GM20000 (cell line): ENCODE measurements at regions not wholly inside any gene's neighbourhood (a gene's known extent, or its start where the extent isn't known, plus 50 kb on each side); places are given as distances from the start of the nearest gene placed in this dataset.

Experiments
- DNase-seq: peaks from one replicate; pipeline ENCODE4 v3.0.0; 2012; ENCODE audit warnings: low spot score
- TF ChIP-seq, protein P1 (sequence below): IDR thresholded peaks from 2 replicates; pipeline ENCODE4 v1.5.1; 2012; ENCODE audit warnings: mild to moderate bottlenecking, control low read depth; ENCODE audit errors: extremely low read depth, missing control alignments

DNA sequence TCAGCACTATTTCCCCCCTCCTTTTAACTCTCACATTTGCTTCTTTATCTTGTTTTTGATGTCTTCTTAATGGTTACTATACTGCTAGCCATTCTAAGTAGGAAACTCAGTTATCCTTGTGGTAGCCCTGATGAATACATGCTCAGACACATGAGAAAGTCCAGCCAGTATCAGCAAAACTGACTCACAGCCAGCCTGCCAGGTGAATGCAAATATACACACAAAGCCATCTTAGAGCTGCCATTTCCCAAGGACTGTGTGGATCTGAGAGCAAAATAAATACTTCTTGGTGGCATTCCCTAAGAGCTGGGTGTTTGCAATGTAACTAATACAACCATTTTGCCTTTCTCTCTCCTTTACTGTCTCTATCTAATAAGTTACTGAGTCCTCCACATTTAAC lies 455.2 kb downstream of the CCER1 start:
- TF ChIP-seq, protein P1, sequence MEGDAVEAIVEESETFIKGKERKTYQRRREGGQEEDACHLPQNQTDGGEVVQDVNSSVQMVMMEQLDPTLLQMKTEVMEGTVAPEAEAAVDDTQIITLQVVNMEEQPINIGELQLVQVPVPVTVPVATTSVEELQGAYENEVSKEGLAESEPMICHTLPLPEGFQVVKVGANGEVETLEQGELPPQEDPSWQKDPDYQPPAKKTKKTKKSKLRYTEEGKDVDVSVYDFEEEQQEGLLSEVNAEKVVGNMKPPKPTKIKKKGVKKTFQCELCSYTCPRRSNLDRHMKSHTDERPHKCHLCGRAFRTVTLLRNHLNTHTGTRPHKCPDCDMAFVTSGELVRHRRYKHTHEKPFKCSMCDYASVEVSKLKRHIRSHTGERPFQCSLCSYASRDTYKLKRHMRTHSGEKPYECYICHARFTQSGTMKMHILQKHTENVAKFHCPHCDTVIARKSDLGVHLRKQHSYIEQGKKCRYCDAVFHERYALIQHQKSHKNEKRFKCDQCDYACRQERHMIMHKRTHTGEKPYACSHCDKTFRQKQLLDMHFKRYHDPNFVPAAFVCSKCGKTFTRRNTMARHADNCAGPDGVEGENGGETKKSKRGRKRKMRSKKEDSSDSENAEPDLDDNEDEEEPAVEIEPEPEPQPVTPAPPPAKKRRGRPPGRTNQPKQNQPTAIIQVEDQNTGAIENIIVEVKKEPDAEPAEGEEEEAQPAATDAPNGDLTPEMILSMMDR = no peak
- no peak for DNase-seq

DNA sequence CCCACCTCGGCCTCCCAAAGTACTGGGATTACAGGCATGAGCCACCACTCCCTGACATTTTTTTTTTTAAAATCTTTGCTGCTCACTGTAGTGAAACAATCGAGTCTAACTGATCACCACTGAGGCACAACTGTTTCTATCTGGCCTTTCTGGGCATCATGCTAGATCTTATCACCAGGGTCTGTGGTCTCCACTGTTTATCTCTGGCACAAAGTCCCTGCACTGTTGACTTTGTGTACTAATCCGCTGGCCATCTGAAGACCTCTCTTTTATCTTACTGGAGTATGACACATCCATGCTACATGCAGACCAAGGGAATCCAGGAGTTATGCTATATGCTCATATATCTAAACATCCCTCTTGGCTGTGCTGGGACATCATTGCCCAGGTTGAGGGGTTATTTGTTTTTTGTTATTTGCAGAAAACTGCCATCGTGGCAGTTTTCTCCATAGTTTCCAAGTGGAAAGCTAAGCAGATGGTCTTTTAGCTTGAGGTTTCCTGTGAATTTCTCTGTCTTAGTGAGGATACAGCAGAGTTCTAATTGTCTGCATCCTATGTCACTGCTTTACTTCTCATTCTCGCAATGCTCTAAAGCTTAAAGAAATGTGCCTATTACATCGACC lies 456.9 kb downstream of the CCER1 start:
- no peak for DNase-seq
- TF ChIP-seq, protein P1 = no peak

DNA sequence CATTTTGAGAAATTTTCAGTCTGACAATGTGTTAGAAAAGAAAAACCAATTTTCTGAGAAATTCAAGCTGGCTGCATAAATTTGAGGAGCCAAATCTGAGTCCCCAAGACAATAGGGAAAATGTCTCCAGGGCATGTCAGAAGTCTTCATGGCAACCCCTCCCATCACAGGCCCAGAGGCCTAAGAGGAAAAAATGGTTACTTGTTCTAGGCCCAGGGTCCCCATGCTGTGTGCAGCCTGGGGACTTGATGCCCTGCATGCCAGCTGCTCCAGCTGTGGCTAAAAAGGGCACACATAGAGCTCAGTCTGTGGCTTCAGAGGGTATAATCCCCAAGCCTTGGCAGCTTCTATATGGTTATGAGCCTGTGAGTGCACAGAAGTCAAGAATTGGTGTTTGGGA lies 464.6 kb downstream of the CCER1 start:
- TF ChIP-seq, protein P1 = no peak

GRCh38 chr12:90489141-90489540 lies 465.8 kb downstream of the CCER1 start:
- TF ChIP-seq, protein P1 = no peak
- DNase-seq = no peak

More for the DNA sequence above, 464.6 kb downstream of the CCER1 start:
- DNase-seq = no peak

GRCh38 chr12:90485560-90485959 lies 469.4 kb downstream of the CCER1 start:
- TF ChIP-seq, protein P1 = no peak
- DNase-seq = no peak

DNA sequence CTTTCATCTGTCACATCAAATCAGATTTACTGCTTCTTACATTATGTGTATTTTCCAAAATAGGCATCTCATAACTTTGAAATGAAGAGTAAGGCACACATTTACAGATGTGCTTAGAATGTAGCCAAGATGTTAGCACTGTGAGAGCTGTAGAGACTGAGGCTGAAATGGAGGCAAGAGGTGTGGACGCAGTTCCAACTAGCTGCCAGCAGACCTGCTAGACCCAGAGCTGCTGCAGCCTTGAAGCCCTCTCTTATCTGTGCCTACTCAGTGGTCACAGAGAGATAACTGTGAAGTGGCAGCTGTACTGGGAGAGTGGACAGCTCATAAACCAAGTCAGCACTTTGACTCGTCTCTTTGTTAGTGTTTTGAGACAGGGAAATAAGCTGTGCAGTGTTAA lies 470.9 kb downstream of the CCER1 start:
- DNase-seq = no peak
- TF ChIP-seq, protein P1 = no peak

DNA sequence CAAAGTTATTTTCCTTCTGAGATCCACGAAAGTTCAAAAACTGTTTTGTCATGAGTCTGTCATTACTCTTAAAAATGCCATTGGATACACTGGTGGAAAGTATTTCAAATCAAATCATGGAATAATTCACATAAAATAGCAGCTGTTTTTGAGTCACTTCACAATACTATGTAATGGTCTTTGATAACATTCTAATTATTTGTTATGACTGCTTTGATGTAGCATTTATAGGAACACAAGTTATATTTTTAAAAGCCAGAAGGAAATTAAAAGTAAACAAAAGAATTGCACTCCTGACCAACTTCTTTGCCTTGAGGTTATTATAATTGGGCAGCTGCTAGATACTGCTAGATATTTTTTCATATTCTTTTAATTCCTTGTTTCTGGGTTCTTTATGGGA lies 473.2 kb downstream of the CCER1 start:
- TF ChIP-seq, protein P1 = no peak
- no peak for DNase-seq
